ENCODE measurements at regions not wholly inside any gene's neighbourhood (a gene's known extent, or its start where the extent isn't known, plus 50 kb on each side); places are given as distances from the start of the nearest gene placed in this dataset.

GRCh38 chr12:75702477-75703093, 191.2 kb upstream of the KRR1 start (continued):
- TF ChIP-seq ZNF462 (CRISPR knock-in tag; IDR thresholded peaks at IDR 0.05) (no peak), STAT1 (IDR thresholded peaks at IDR 0.05; ENCODE audit: unreplicated experiment) (no peak), POLR2AphosphoS5 (IDR thresholded peaks at IDR 0.05; ENCODE audit: low read depth) (no peak), ZNF114 (CRISPR knock-in tag; IDR thresholded peaks at IDR 0.05) (no peak)

DNA sequence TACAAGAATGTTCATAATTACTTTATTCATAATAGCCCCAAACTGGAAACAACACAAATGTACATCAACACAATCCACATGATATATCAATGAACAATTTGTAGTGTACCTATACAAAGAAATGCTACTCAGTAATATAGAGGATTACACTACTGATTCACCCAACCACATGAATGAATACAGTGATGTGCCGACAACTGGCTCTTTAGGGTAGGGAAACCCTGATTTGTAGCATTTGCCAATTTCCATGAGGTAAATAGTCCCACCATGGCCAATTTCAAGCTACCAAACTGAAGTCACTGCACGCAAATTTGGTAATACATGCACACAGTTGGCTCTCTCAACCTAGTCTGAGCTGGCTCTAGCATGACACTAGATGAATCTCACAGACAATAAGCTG, 190.4 kb upstream of the KRR1 start:
- Histone ChIP-seq H3K4me2 (no peak overlapping the region), H3K4me3 (no peak overlapping the region), H3K4me1 (ENCODE audit: insufficient read depth) (peaks cover 46% of the 10 kb centered on the region), H3K79me2 (replicated peaks; ENCODE audit: insufficient read depth) (no peaks in the 10 kb centered on the region), H2AFZ (no peak overlapping the region), H3K9me2 (ENCODE audit: insufficient read depth) (no peaks in the 10 kb centered on the region; the same call in 1 of the 2 replicates), H3K27me3 (ENCODE audit: insufficient read depth) (no peaks in the 10 kb centered on the region), H4K20me1 (replicated peaks; ENCODE audit: insufficient read depth) (no peaks in the 10 kb centered on the region), H3K27ac (ENCODE audit: low read depth) (no peak overlapping the region), H3F3A (replicated peaks; ENCODE audit: low read depth) (no peaks in the 10 kb centered on the region), H3K36me3 (ENCODE audit: insufficient read depth) (no peaks in the 10 kb centered on the region)
- Mint-ChIP-seq H3K27me3 (ENCODE audit: insufficient read depth, low read depth, poor library complexity) (peaks cover 4% of the 10 kb centered on the region), H3K4me3 (no peak overlapping the region), H3K4me1 (peaks cover 58% of the 10 kb centered on the region), H3K27ac (no peak overlapping the region), H3K9me3 (no peaks in the 10 kb centered on the region), H3K36me3 (ENCODE audit: low read depth) (no peaks in the 10 kb centered on the region)
- no peak for DNase-seq (ENCODE audit: low spot score)
- no peak for ATAC-seq
- no peak for TF ChIP-seq EZH2phosphoT487 (IDR thresholded peaks at IDR 0.05; ENCODE audit: unreplicated experiment)
- no peak for TF ChIP-seq STAT1 (IDR thresholded peaks at IDR 0.05; ENCODE audit: unreplicated experiment)
- no peak for TF ChIP-seq JUNB (IDR thresholded peaks at IDR 0.05; ENCODE audit: unreplicated experiment)
- TF ChIP-seq ZNF114 (CRISPR knock-in tag; IDR thresholded peaks at IDR 0.05): no peak
- no peak for TF ChIP-seq ZNF462 (CRISPR knock-in tag; IDR thresholded peaks at IDR 0.05)
- TF ChIP-seq EZH2 (IDR thresholded peaks at IDR 0.05; ENCODE audit: low read depth, unreplicated experiment): no peak
- TF ChIP-seq CREB1 (CRISPR knock-in tag; IDR thresholded peaks at IDR 0.05; ENCODE audit: low read depth): no peak
- TF ChIP-seq NANOG (IDR thresholded peaks at IDR 0.05; ENCODE audit: borderline replicate concordance): no peak
- TF ChIP-seq POLR2AphosphoS5 (IDR thresholded peaks at IDR 0.05; ENCODE audit: low read depth): no peak

Data from GM23338 (cell line).